GM19438 (cell line): ENCODE measurements at regions not wholly inside any gene's neighbourhood (a gene's known extent, or its start where the extent isn't known, plus 50 kb on each side); places are given as distances from the start of the nearest gene placed in this dataset.
"Not testable (repeated sequence)": the region's sequence is repeated elsewhere in the genome, so short reads cannot be mapped to it uniquely, and the experiment has no call there.

Experiments used
- ATAC-seq: cut with Tn5 transposase; IDR thresholded peaks from one replicate; pipeline ENCODE4 v1.9.1; 2021; ENCODE audit warnings: low read depth; ENCODE audit not compliant: unreplicated experiment

DNA sequence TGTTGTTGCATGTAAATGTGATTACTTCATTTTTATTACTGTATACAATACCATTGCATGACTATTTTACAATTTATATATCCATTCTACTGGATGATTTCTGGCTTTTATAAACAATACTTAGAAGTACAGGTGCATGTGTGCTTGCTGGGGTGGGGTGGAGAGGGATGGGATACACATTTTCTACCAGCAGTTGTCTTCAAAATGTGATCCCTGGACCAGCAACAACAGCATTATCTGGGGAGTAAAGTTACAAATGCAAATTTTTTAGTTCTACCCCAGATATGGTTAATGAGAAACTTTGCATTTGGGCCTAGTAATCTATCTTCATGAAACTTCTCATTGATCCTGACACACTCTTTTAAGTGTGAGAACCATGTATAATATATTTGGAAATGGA is 905.4 kb upstream of the ATXN7L3B start:
- ATAC-seq, result no peak

DNA sequence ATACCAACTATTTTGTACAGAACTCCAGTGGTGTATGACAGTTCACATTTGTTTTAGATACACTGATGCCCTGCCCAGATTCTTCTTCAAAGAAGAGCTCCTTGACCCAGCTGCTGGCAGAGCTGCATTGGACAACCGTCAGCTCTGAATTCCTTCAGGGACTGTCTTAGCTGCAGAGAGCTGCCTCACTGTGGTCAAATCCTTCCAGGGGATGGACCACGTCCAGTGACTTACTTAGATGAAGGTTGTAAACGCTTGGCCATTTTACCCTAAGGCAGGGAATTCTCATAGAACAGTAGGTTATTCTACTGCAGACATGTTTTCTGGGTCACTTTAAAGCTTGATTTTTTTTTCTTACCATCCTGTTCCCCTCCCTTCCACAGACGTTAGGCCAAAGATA is 905.0 kb upstream of the ATXN7L3B start:
- ATAC-seq, result no peak

DNA sequence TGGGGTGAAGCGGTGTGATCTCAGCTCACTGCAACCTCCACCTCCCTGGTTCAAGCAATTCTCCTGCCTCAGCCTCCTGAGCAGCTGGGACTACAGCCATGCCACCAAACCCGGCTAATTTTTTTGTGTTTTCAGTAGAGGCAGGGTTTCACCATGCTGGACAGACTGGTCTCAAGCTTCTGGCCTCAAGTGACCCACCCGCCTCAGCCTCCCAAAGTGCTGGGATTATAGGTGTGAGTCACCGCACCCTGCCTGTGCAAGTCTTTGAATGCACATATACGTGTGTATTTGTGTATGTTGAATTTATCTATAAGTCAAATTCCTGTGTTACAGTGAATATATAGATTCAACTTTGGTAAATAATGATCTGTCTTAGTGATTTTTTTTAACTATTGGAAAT is 898.2 kb upstream of the ATXN7L3B start:
- not testable (repeated sequence) for ATAC-seq

DNA sequence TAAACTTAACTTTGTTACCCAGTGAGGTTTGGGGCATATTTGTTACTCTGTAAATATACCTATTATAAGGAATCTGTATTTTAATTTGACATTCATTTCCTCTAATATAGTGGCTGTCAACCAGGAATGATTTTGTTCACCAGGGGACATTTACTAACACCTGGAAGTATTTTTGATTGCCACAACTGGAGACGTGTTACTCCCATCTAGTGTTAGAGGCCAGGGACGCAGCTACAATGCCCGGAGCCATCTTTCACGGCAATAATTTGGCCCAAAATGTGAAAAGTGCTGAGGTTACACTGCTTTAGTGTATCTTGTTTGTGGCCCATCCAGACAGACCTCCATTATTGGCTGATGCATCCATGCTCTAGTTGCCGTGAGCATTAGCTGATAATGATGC is 881.3 kb upstream of the ATXN7L3B start:
- no peak for ATAC-seq

DNA sequence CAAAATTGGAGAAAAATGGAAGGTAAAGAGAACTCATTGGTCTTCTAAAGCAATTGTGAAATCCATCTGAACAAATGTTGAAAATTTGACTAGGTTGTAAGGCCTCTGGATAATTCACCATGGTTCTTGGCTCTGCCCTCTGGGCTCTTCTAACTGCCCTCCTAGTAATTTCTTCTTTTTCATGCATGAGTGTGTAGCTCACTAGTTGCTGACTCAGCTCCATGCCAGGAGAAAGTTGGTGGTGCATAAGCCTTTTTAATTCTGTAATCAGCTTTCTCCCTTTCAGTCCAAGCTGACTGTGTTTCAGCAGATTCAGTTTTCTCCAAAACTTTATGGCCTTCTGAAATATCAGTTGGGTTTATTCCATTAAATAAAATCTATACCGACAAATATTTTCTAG is 877.8 kb upstream of the ATXN7L3B start:
- ATAC-seq, result no peak

DNA sequence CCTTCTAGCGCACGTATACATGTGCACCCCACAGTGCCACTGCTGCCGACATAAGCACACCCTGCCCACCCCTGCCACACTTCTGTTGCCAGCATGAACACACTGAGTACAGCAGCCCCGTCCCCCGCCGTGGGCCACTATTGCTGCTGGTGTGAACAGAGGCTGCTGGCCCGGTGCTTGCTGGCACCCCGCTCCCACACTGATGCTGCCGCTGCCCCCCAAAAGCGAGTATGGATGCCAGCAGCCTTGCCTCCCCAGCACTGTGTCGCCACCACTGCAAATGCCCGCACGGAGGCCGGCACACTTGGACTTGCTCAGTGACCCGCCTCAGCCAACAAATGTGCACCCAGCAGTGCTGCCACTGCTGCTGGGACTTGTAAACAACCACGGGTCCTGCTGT is 872.4 kb upstream of the ATXN7L3B start:
- no peak for ATAC-seq

DNA sequence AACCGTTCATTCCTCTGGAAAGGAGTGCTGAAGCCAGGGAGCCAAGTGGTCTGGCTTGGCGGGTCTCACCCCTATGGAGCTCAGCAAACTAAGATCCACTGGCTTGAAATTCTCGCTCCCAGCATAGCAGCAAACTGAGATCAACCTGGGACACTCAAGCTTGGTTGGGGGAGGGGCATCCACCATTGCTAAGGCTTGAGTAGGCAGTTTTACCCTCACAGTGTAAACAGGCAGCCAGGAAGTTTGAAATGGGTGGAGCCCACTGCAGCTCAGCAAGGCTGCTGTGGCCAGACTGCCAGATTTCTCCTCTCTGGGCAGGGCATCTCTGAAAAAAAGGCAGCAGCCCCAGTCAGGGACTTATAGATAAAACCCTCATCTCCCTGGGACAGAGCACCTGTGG is 866.1 kb upstream of the ATXN7L3B start:
- not testable (repeated sequence) for ATAC-seq

DNA sequence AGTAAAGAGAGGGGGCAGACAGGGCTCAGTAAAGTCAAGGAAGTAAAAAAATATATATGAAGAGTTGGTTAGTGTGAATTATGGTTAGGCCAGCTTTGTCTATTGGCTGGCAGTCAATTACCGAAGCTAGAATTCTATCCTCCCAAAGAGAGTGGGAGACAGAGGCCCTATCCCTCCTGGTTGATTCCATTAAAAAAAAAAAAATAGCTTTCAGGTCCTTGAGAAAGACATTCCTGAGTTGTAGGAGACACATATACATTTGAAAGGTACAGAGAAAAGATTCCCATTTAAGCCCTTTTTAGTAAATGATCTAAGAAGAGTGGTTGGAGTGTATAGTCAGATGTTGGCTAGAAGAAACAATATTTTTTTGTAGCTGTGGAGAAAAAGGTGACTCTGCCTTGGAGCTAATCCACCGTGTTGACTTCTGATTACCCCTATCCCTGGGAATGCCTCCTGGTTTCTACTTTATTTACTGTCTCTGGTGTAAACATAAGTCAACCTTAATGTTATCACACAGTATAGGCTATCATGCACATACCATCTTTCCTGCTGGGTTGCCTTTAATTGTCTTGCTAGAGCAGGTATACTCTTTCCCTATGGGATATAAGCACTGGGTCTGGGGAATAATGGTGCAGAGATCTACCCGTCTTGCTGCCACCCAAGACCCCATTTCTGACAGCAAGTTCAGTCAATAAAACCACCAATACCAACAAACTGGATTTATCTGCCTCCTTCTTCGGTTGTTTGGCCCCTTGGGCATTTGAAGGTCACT is 859.9 kb upstream of the ATXN7L3B start:
- ATAC-seq, result no peak

DNA sequence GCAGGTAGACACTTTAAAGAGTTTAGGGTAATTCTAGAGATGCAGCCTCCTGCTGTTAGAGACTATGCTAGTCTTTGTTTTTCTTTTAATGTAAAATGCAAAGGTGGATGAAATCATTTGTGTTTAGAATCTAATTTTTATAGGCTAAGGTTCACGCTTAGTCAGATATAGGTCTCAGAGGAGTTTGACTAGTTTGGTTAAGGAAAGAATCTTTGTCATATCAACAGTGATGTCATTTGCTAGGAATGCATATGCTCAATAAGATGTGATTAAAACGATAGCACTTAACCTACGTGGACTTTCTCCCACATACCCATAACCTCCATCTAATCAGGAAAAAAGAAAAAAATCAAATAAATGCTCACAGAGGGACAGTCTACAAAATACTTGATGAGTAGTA is 859.3 kb upstream of the ATXN7L3B start:
- no peak for ATAC-seq

DNA sequence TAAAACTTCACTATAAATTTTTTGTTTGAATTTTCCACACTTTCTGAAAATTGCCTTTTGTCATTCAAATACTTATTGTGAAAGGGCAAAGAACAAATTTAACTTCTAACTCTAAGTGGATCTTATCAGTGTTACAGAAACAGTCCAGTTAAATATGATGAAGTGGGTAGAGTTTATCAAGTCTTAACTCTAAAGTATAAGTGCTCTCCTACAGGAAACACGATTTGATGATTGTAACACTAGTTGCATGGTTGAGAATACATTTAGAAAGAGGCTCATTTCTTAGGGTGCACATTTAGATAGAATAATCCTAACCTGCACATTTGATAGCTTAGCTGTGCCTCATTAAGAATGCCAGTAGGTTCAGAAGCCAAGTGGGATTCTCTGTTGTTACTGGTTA is 838.3 kb upstream of the ATXN7L3B start:
- no peak for ATAC-seq

DNA sequence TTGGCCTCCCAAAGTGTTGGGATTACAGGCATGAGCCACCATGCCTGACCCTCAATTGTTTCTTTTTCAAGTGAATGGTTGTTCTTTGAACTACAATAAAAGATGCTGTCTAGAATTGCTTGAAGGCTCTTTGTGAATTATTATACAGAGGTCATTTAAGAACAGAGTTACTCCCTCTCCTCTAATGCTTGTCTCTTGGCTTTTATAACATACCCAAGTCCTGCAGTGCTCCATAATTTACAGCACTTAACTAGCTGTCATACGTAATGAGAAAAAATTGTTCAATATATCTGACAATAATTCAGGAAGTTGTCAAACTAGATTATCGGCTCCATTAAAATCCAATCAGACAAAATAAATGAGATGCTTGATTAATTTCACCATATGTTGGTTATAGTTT is 823.0 kb upstream of the ATXN7L3B start:
- ATAC-seq, result no peak

DNA sequence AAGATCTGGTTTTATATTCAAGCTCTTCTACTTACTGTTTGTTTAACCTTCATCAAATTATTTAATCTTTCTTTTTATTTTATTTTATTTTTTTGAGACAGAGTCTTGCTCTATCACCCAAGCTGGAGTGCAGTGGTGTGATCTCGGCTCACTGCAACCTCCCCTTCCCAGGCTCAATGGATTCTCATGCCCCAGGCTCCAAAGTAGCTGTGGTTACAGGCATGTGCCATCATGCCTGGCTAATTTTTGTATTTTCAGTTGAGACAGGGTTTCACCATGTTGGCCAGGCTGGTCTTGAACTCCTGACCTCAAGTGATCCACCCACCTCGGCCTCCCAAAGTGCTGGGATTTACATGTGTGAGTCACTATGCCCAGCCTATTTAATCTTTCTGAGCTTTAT is 821.5 kb upstream of the ATXN7L3B start:
- ATAC-seq, result not testable (repeated sequence)

DNA sequence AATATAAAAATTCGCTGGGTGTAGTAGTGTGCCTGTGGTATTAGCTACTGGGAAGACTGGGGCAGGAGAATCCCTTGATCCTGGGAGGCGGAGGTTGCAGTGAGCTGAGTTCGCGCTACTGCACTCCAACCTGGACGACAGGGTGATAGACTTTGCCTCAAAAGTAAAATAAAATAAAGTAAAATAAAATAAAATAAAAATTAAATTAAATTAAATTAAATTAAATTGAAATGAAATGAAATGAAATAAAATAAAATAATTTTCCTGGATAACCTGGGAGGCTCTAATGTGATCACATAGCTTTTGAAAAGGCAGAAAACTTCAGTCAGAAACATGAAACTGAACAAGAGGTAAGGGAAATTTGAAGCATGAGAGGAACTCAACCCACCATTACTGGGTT is 818.4 kb upstream of the ATXN7L3B start:
- no peak for ATAC-seq

DNA sequence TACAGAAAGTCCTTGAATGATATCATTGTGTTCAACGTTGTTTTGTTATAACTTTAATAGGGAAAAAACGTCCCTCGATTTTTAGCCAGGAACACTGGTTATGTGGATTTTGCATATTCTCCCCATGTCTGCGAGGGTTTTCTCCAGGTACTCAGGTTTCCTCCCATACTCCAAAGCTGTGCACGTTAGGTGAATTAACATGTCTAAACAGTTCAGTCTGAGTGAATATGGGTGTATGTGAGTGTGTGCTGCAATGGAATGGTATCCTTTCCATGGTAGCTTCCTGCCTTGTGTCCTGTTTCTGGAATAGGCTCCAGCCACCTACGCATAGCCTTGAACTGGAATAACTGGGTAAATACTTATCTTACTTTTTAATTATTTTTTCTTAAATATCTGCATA is 810.8 kb upstream of the ATXN7L3B start:
- ATAC-seq, result no peak

DNA sequence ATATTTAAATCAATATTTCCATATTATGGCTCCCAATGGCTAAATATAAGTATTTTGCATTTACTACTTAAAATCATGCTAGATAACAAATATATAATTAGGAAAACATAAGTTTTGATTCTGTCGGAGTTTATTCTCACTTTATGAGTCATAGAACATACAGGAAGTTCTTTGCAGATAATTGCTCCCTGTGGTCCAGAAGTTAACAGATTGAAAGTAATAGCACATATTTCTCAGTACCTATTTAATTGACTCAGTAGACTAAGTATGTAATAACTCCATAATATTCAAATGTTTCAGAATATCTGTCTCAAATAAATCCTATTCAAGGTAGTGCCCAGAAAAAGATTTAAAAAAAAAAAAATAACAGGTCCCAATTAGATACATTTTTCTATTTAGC is 806.0 kb upstream of the ATXN7L3B start:
- ATAC-seq, result no peak

DNA sequence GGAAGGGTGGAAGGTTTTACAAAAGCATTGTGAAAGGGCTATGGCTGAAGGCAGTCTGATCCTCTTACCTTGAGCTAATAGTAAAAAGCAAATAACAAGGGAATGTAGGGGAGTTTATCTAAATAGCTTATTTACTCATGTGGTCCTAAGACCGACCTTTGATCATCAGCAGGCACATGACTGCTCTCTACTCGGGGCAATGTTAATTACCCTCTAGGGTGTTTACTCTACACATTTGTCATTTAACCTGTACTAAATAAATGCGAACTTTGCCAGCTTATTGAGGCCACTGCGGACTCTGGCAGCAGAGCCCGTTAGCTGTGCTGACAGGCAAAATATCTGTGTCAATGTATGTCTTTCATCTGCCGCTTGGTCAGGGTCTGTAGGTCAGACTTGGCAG is 768.3 kb upstream of the ATXN7L3B start:
- ATAC-seq, result no peak

DNA sequence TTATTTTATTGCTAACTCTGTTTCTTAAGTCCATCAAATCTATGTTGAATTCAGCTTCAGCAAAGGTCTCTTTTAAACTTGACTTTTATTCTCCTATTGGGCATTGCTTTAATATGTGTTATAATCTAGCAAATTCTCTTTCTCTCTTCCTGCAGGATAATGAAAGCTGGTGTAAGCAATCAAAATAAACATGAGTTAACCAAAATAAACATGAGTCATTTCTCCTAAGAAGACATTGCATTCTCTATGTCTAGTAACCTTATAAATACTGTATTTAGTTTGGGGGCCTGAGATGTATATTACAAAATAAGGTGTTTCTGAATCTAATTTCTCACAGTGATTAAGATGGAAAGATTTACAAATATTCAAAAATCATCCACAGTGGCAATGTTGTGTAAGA is 739.1 kb upstream of the ATXN7L3B start:
- ATAC-seq, result no peak

DNA sequence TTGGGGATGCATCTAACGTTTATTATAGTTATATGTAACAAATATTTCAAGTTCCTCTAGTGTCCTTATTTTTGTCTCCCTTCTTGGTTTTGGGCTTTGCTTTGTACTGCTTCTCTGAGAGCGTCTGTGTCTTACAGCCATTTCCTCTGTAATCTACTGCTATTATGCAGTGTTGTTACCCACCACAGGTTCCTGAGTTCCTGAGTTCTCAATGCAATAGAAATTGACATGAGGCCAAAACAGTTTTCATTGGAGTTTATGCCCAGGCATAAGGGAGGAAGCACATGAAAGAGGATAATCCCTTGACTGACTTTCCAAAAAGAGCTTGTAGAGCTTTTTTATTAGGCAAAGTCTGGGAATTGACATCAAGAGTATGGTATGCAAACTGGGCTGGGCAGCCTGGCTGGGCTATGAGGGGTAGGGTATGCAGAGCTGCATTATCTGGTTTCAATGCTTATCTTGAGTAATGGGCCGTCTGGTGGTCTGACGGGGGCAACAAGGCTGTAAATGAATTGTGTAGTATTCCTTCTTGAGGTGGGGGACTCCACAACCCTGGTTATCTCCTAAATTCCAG is 722.5 kb upstream of the ATXN7L3B start:
- ATAC-seq, result no peak

DNA sequence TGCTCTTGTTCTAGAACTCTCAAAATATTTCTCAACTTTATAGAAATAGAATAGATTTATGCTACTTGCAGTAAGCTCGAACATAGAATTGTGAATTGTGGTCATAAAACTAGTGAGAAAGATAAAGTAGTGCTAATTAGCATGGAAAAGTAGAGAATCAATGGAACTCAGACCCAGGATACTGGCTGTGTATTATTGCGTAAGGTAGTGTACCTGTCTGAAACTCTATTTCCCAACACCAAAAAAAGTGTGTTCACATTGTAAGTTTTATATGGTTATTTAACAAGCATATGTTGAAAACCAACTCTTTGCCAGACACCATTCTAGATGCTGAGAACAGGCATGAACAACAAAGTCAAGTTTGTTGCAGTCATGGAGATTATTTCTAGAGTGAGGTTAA is 720.5 kb upstream of the ATXN7L3B start:
- no peak for ATAC-seq

DNA sequence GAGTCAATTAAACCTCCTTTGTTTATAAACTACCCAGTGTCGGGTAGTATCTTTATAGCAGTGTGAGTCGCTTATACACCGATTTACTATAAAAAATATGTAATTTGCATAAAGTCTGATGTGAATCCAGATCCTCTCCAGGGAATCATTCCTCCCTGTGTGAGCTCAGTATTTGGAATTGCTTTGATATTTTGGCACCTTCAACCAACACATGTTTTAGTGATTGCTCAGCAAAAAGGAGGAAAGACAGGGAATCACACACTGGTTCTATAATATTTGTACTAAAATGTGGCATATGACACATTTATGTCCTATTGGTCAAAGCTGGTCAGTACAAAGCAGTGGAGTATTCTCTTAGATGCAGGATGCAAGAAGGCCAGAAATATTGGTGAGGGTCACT is 703.9 kb upstream of the ATXN7L3B start:
- no peak for ATAC-seq

DNA sequence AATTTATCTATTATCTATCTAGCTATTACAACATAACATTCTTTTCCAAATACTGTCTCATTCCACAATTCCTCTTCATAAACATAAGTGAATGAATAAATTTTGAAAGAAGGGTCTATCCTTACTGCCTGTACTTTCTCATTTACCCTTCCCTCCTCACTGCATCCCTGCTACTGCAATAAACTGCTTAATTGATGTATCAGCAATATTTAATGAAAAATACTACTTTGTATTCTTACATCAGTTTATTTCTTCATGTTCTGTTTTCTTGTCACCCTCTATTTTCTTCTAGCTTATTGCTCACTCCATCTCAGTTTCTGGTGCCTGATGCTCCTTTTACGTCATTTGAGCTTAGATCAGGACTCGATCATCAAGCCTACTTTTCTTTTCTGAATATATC is 695.7 kb upstream of the ATXN7L3B start:
- no peak for ATAC-seq

DNA sequence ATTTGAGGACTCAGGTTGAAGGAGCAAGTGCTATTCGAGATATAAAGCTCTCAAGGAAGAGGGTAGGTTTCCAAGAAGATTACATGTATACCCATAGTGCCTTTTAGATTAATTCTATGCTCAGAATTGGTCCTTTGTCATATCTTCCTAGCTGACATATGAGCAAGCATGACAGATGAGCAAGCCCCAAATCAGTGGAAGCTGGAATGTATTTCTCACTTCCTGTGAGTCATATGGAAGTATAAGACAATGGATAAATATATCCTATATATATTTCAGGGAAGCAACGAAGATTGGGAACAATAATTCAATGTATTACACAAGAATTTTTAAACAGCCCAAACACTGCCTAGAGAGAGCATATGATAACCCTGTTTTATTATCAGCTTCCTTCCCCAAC is 674.1 kb upstream of the ATXN7L3B start:
- ATAC-seq, result no peak

DNA sequence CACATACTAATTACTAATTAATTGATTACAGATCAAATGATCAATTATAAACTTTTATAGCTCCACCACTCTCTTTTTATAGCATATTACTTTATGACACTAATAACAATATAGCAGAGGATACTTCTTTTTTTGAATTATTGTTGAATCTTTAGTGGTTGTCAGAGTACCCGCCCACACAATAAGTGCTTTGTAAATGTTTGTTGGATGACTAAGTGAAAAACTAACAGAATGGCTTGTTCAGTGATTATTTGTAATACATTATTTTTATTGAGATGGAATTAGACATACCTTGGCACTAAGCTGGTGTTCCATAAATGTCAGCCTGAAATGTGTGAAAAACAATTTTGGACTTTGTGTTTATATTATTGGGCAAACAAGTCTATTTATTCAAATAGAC is 670.5 kb upstream of the ATXN7L3B start:
- no peak for ATAC-seq
